ENCODE measurements at regions not wholly inside any gene's neighbourhood (a gene's known extent, or its start where the extent isn't known, plus 50 kb on each side); places are given as distances from the start of the nearest gene placed in this dataset.

GRCh38 chr18:76686737-76687231 is 135.6 kb upstream of the ZNF236 start:
- peak in 4 of 6 experiments; percentile 20 to 51 (median 48) for TF ChIP-seq CTCF (IDR thresholded peaks at IDR 0.05)
- TF ChIP-seq POLR2A (IDR thresholded peaks at IDR 0.05) = no peak

Data from Peyer's patch (tissue), 4 donors.